SK-N-SH treated with all-trans-retinoic acid at 6 μM for 48 hours (cell line): ENCODE measurements at regions not wholly inside any gene's neighbourhood (a gene's known extent, or its start where the extent isn't known, plus 50 kb on each side); places are given as distances from the start of the nearest gene placed in this dataset.

ENCODE experiments used
- ATAC-seq: fragments of 200-7000 bp; cut with Tn5 transposase; 3 replicates; pipeline ENCODE4 v1.9.1; 2020; ENCODE audit warnings: mild to moderate bottlenecking, moderate library complexity
- ARNTL ChIP-seq: fragments of 450-650 bp; formaldehyde crosslinking; IDR thresholded peaks from 2 replicates; pipeline ENCODE4 v1.5.0; 2020; ENCODE audit warnings: low read depth, mild to moderate bottlenecking, moderate library complexity, borderline replicate concordance
- BACH2 ChIP-seq: fragments of 250-450 bp; sonication (Bioruptor Pico); IDR thresholded peaks from 2 replicates; pipeline ENCODE4 v1.9.0; 2021; ENCODE audit warnings: mild to moderate bottlenecking, borderline replicate concordance
- CSDC2 ChIP-seq: fragments of 250-450 bp; sonication (Bioruptor Pico); IDR thresholded peaks from 2 replicates; pipeline ENCODE4 v1.5.0; 2020; ENCODE audit warnings: mild to moderate bottlenecking, moderate library complexity
- GLIS3 ChIP-seq: fragments of 250-450 bp; sonication (Bioruptor Pico); IDR thresholded peaks from 2 replicates; pipeline ENCODE4 v1.5.0; 2020; ENCODE audit warnings: mild to moderate bottlenecking, moderate library complexity
- ISL1 ChIP-seq: fragments of 250-450 bp; sonication (Bioruptor Pico); IDR thresholded peaks from 2 replicates; pipeline ENCODE4 v2.1.2; 2022; ENCODE audit warnings: mild to moderate bottlenecking, moderate library complexity
- OSR1 ChIP-seq: fragments of 250-450 bp; sonication (Bioruptor Pico); IDR thresholded peaks from 2 replicates; pipeline ENCODE4 v1.8.0; 2022; ENCODE audit warnings: moderate library complexity, mild to moderate bottlenecking, inconsistent platforms
- PPARA ChIP-seq: fragments of 250-450 bp; sonication (Bioruptor Pico); IDR thresholded peaks from 2 replicates; pipeline ENCODE4 v1.5.0; 2020; ENCODE audit warnings: mild to moderate bottlenecking, borderline replicate concordance
- RARB ChIP-seq: fragments of 250-450 bp; sonication (Bioruptor Pico); IDR thresholded peaks from 2 replicates; pipeline ENCODE4 v1.8.0; 2021; ENCODE audit warnings: mild to moderate bottlenecking, moderate library complexity
- SNAI2 ChIP-seq: fragments of 250-450 bp; sonication (Bioruptor Pico); IDR thresholded peaks from 2 replicates; pipeline ENCODE4 v1.5.0; 2020; ENCODE audit warnings: mild to moderate bottlenecking, moderate library complexity
- TCF4 ChIP-seq: fragments of 250-450 bp; sonication (Bioruptor Pico); IDR thresholded peaks from 2 replicates; pipeline ENCODE4 v1.8.0; 2021; ENCODE audit warnings: mild to moderate bottlenecking, moderate library complexity, borderline replicate concordance
- TOX ChIP-seq: fragments of 250-450 bp; sonication (Bioruptor Pico); IDR thresholded peaks from 2 replicates; pipeline ENCODE4 v1.8.0; 2021; ENCODE audit warnings: mild to moderate bottlenecking, moderate library complexity, borderline replicate concordance
- ZC3H10 ChIP-seq: fragments of 250-450 bp; sonication (Bioruptor Pico); IDR thresholded peaks from 2 replicates; pipeline ENCODE4 v1.5.1; 2021; ENCODE audit warnings: mild to moderate bottlenecking, moderate library complexity
- ZFP3 ChIP-seq: fragments of 250-450 bp; sonication (Bioruptor Pico); IDR thresholded peaks from 2 replicates; pipeline ENCODE4 v1.5.0; 2020; ENCODE audit warnings: mild to moderate bottlenecking, moderate library complexity
- ZFP30 ChIP-seq: fragments of 450-650 bp; formaldehyde crosslinking; IDR thresholded peaks from 2 replicates; pipeline ENCODE4 v1.5.0; 2022; ENCODE audit warnings: mild to moderate bottlenecking, moderate library complexity
- ZNF565 ChIP-seq: fragments of 450-650 bp; formaldehyde crosslinking; conservative IDR thresholded peaks from 2 replicates; pipeline ENCODE4 v1.5.0; 2020; ENCODE audit warnings: low read depth, mild to moderate bottlenecking, moderate library complexity
- ZNF8 ChIP-seq: fragments of 450-650 bp; formaldehyde crosslinking; IDR thresholded peaks from 2 replicates; pipeline ENCODE4 v1.5.0; 2020; ENCODE audit warnings: mild to moderate bottlenecking, moderate library complexity
- TF ChIP-seq, protein P1 (sequence below): fragments of 250-450 bp; sonication (Bioruptor Pico); IDR thresholded peaks from 2 replicates; pipeline ENCODE4 v1.5.0; 2020; ENCODE audit warnings: mild to moderate bottlenecking, moderate library complexity
- TF ChIP-seq, protein P2 (sequence below): fragments of 250-450 bp; sonication (Bioruptor Pico); IDR thresholded peaks from 2 replicates; pipeline ENCODE4 v1.8.0; 2021; ENCODE audit warnings: low read depth, mild to moderate bottlenecking, moderate library complexity, borderline replicate concordance
- TF ChIP-seq, protein P3 (sequence below): fragments of 250-450 bp; sonication (Bioruptor Pico); IDR thresholded peaks from 2 replicates; pipeline ENCODE4 v1.8.0; 2020; ENCODE audit warnings: mild to moderate bottlenecking, moderate library complexity, borderline replicate concordance
- TF ChIP-seq, protein P4 (sequence below): fragments of 250-450 bp; sonication (Bioruptor Pico); IDR thresholded peaks from 2 replicates; pipeline ENCODE4 v1.5.1; 2021; ENCODE audit warnings: mild to moderate bottlenecking, moderate library complexity

DNA sequence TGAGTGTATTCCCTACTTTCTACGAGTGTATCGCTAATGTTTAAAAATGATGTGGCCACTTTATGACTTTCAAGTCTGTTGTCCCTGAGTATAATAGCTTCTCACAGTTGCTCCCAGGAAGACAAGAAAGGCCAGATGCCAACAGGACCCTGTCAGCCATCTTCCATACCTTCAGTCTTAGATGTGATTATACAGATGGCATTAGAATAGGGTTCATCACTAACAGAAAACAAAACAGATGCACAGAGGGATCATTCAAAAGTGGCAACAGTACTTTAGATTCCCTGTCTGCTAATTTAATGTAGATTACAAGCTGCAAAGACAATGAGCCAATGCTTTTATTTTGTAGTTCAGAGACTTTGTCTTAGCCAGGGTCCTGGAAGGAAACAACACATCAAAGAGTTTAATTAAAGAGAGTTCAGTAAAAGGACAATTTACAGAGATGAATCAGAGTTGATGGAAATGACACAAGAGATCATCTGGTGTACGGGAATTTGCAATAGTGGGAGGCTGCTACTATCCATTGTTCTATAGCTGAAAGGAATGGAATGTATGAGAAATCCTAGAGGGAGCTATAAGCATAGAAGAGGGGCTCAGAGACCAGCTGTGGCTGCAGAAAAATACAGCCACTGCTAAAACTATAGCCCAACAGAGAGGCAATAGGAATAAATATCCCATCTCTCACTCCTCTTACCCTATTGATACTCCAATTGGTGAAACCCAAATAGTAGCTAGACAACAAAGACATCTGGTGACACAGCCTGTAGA, 393.7 kb upstream of the SMC2 start:
- no peak for ATAC-seq
- no peak for TF ChIP-seq CSDC2 (CRISPR knock-in tag)
- TF ChIP-seq ZFP30 (CRISPR knock-in tag), result no peak
- TF ChIP-seq OSR1 (CRISPR knock-in tag), result no peak
- TF ChIP-seq ZNF8 (CRISPR knock-in tag), result no peak
- TF ChIP-seq BACH2 (CRISPR knock-in tag), result no peak
- TF ChIP-seq ISL1 (CRISPR knock-in tag), result no peak
- TF ChIP-seq TOX (CRISPR knock-in tag), result no peak
- TF ChIP-seq ZNF565 (CRISPR knock-in tag), result no peak
- TF ChIP-seq, protein P1, sequence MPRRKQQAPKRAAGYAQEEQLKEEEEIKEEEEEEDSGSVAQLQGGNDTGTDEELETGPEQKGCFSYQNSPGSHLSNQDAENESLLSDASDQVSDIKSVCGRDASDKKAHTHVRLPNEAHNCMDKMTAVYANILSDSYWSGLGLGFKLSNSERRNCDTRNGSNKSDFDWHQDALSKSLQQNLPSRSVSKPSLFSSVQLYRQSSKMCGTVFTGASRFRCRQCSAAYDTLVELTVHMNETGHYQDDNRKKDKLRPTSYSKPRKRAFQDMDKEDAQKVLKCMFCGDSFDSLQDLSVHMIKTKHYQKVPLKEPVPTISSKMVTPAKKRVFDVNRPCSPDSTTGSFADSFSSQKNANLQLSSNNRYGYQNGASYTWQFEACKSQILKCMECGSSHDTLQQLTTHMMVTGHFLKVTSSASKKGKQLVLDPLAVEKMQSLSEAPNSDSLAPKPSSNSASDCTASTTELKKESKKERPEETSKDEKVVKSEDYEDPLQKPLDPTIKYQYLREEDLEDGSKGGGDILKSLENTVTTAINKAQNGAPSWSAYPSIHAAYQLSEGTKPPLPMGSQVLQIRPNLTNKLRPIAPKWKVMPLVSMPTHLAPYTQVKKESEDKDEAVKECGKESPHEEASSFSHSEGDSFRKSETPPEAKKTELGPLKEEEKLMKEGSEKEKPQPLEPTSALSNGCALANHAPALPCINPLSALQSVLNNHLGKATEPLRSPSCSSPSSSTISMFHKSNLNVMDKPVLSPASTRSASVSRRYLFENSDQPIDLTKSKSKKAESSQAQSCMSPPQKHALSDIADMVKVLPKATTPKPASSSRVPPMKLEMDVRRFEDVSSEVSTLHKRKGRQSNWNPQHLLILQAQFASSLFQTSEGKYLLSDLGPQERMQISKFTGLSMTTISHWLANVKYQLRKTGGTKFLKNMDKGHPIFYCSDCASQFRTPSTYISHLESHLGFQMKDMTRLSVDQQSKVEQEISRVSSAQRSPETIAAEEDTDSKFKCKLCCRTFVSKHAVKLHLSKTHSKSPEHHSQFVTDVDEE (CRISPR knock-in tag), result no peak
- TF ChIP-seq ARNTL, result no peak
- no peak for TF ChIP-seq PPARA (CRISPR knock-in tag)
- TF ChIP-seq RARB (CRISPR knock-in tag), result no peak

DNA sequence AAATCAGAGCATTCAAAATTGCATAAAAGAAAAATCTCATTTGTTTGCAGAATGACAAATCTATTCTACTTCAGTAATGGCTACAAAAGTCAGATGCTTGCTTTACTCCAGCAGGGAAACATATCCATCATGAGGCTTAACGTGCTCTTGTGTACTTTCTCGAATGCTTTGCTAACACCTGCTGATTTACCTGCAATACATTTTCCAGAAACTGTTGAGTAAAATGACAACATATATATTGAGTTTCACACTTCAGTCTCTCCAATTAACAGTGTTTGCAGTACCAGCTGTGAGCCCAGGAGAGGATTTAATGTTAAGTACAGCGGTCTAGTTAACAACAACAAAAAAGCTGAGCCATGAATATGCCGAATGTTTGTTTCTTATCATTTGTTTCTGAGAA, 391.5 kb upstream of the SMC2 start:
- TF ChIP-seq, protein P2, sequence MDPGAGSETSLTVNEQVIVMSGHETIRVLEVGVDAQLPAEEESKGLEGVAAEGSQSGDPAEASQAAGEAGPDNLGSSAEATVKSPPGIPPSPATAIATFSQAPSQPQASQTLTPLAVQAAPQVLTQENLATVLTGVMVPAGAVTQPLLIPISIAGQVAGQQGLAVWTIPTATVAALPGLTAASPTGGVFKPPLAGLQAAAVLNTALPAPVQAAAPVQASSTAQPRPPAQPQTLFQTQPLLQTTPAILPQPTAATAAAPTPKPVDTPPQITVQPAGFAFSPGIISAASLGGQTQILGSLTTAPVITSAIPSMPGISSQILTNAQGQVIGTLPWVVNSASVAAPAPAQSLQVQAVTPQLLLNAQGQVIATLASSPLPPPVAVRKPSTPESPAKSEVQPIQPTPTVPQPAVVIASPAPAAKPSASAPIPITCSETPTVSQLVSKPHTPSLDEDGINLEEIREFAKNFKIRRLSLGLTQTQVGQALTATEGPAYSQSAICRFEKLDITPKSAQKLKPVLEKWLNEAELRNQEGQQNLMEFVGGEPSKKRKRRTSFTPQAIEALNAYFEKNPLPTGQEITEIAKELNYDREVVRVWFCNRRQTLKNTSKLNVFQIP, result no peak
- TF ChIP-seq TOX (CRISPR knock-in tag), result no peak
- TF ChIP-seq ZNF8 (CRISPR knock-in tag), result no peak
- TF ChIP-seq ZNF565 (CRISPR knock-in tag), result no peak
- no peak for TF ChIP-seq TCF4
- no peak for TF ChIP-seq BACH2 (CRISPR knock-in tag)
- TF ChIP-seq ZFP30 (CRISPR knock-in tag), result no peak
- TF ChIP-seq GLIS3 (CRISPR knock-in tag), result no peak
- TF ChIP-seq SNAI2 (CRISPR knock-in tag), result no peak
- TF ChIP-seq ISL1 (CRISPR knock-in tag), result no peak
- ATAC-seq, result no peak

DNA sequence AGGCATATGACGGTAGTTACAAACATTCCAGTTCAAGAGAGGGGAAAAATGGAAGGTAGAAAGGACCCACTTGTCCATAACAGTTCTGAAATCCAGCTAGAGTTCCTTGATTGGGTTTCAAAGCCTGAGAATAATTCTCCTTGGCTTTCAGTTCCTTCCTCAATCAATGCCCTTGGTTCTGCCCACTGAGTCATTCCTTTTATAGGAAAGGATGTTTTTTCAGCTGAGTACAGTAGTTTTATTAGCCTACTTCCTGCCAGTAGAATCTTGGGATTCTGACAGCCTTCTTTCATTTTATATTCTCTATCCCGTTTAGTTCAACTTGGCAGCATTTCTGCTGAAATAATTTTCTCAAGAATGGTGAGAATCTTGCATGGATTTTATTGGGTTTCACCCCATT, 386.9 kb upstream of the SMC2 start:
- TF ChIP-seq, protein P3, sequence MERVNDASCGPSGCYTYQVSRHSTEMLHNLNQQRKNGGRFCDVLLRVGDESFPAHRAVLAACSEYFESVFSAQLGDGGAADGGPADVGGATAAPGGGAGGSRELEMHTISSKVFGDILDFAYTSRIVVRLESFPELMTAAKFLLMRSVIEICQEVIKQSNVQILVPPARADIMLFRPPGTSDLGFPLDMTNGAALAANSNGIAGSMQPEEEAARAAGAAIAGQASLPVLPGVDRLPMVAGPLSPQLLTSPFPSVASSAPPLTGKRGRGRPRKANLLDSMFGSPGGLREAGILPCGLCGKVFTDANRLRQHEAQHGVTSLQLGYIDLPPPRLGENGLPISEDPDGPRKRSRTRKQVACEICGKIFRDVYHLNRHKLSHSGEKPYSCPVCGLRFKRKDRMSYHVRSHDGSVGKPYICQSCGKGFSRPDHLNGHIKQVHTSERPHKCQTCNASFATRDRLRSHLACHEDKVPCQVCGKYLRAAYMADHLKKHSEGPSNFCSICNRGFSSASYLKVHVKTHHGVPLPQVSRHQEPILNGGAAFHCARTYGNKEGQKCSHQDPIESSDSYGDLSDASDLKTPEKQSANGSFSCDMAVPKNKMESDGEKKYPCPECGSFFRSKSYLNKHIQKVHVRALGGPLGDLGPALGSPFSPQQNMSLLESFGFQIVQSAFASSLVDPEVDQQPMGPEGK, result no peak
- TF ChIP-seq PPARA (CRISPR knock-in tag), result no peak
- no peak for TF ChIP-seq ZNF565 (CRISPR knock-in tag)
- TF ChIP-seq OSR1 (CRISPR knock-in tag), result no peak
- no peak for TF ChIP-seq ARNTL
- no peak for TF ChIP-seq TCF4
- TF ChIP-seq GLIS3 (CRISPR knock-in tag), result no peak
- TF ChIP-seq, protein P2, result no peak
- TF ChIP-seq ZFP3 (CRISPR knock-in tag), result no peak
- no peak for TF ChIP-seq BACH2 (CRISPR knock-in tag)
- TF ChIP-seq, protein P4, sequence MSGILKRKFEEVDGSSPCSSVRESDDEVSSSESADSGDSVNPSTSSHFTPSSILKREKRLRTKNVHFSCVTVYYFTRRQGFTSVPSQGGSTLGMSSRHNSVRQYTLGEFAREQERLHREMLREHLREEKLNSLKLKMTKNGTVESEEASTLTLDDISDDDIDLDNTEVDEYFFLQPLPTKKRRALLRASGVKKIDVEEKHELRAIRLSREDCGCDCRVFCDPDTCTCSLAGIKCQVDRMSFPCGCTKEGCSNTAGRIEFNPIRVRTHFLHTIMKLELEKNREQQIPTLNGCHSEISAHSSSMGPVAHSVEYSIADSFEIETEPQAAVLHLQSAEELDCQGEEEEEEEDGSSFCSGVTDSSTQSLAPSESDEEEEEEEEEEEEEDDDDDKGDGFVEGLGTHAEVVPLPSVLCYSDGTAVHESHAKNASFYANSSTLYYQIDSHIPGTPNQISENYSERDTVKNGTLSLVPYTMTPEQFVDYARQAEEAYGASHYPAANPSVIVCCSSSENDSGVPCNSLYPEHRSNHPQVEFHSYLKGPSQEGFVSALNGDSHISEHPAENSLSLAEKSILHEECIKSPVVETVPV (CRISPR knock-in tag), result no peak
- no peak for TF ChIP-seq SNAI2 (CRISPR knock-in tag)
- no peak for TF ChIP-seq ZC3H10 (CRISPR knock-in tag)
- TF ChIP-seq ZFP30 (CRISPR knock-in tag), result no peak
- TF ChIP-seq TOX (CRISPR knock-in tag), result no peak
- no peak for ATAC-seq
